Kidney (tissue), 13 donors: ENCODE measurements at regions not wholly inside any gene's neighbourhood (a gene's known extent, or its start where the extent isn't known, plus 50 kb on each side); places are given as distances from the start of the nearest gene placed in this dataset.

ENCODE experiments used
- DNase-seq, 5 donors: peaks; one replicate each; pipeline ENCODE4 v3.0.0-alpha.2; 2013 to 2020
- FAIRE-seq: peaks from 2 replicates; lab custom pipeline; 2012; peaks lifted over from hg19 to GRCh38; lab: Jason Lieb, UNC
- H3K27ac ChIP-seq, 2 donors: one replicate each; pipeline ENCODE4 v1.7.0; 2013; ENCODE audit warnings: low read depth in 2 of 2, low read length in 2 of 2, inconsistent platforms in 1 of 2
- H3K27me3 ChIP-seq: one replicate; pipeline ENCODE4 v1.7.1; 2013; ENCODE audit warnings: low read length, inconsistent platforms; ENCODE audit not compliant: control insufficient read depth, insufficient read depth
- H3K36me3 ChIP-seq, 3 donors: one replicate each; pipeline versions ENCODE4 v1.7.0 to v1.7.1; 2013; ENCODE audit warnings: low read length in 3 of 3, control low read depth in 1 of 3, inconsistent platforms in 1 of 3; ENCODE audit not compliant: insufficient read depth in 3 of 3, control insufficient read depth in 2 of 3
- H3K4me1 ChIP-seq, 3 donors: one replicate each; pipeline versions ENCODE4 v1.7.0 to v1.7.1; 2013; ENCODE audit warnings: low read length in 3 of 3, inconsistent platforms in 1 of 3, low read depth in 1 of 3; ENCODE audit not compliant: control insufficient read depth in 2 of 3, insufficient read depth in 2 of 3
- H3K4me3 ChIP-seq, 3 donors: one replicate each; pipeline versions ENCODE4 v1.7.0 to v1.8.1; 2013; ENCODE audit warnings: low read length in 3 of 3, control low read depth in 1 of 3, inconsistent platforms in 1 of 3
- H3K9ac ChIP-seq, 3 donors: one replicate each; pipeline versions ENCODE4 v1.7.0 to v1.7.1; 2013; ENCODE audit warnings: low read length in 3 of 3, control low read depth in 1 of 3, inconsistent platforms in 1 of 3
- H3K9me3 ChIP-seq, 3 donors: one replicate each; pipeline versions ENCODE4 v1.7.0 to v1.7.1; 2013; ENCODE audit warnings: low read length in 3 of 3, control low read depth in 1 of 3, inconsistent platforms in 1 of 3; ENCODE audit not compliant: control insufficient read depth in 2 of 3, insufficient read depth in 1 of 3
- intact Hi-C: fragments of 100-400 bp; cut with DNase I; formaldehyde crosslinking; loops from one replicate; pipeline ENCODE4 v1.11.1; 2022
- TF ChIP-seq, protein P1 (sequence below): IDR thresholded peaks from 3 replicates; pipeline ENCODE4 v1.5.1; 2012; ENCODE audit warnings: mild to moderate bottlenecking, moderate library complexity, borderline replicate concordance; ENCODE audit not compliant: insufficient read depth; ENCODE audit errors: extremely low read depth
- donor health status: control.
- donor health status: control.
- donor health status: control.
- donor health status: control.
- donor health status: control.
- donor health status: DM: yes; HTN: yes; CAD: no.
- donor health status: Normal renal cell carcinoma (clear cell type).

DNA sequence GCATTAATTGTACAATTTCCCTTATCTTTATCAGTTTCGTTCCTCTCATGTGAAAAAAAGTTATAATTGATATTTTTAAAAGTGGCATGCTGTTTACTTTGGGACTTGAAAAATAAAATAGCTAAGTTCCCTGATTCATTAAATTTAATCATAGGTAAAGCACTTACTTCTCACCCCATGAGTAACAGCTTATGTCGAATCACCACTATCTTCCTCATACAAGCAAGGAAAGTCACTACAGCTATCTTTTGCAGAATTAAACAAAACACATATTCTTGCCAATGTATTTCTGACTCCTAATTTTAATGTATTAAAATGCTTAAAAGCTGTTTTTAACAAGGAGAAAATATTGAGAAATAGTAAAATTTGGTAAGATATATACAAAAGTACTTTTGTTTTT lies 832.4 kb upstream of the PCDH10 start:
- H3K9ac ChIP-seq, result no peak overlapping the region
- TF ChIP-seq, protein P1, sequence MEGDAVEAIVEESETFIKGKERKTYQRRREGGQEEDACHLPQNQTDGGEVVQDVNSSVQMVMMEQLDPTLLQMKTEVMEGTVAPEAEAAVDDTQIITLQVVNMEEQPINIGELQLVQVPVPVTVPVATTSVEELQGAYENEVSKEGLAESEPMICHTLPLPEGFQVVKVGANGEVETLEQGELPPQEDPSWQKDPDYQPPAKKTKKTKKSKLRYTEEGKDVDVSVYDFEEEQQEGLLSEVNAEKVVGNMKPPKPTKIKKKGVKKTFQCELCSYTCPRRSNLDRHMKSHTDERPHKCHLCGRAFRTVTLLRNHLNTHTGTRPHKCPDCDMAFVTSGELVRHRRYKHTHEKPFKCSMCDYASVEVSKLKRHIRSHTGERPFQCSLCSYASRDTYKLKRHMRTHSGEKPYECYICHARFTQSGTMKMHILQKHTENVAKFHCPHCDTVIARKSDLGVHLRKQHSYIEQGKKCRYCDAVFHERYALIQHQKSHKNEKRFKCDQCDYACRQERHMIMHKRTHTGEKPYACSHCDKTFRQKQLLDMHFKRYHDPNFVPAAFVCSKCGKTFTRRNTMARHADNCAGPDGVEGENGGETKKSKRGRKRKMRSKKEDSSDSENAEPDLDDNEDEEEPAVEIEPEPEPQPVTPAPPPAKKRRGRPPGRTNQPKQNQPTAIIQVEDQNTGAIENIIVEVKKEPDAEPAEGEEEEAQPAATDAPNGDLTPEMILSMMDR, result no peak
- intact Hi-C loops, result no loop called here
- H3K36me3 ChIP-seq, result no peaks in the 10 kb centered on the region
- H3K27ac ChIP-seq, result no peak overlapping the region
- no peak overlapping the region for H3K4me3 ChIP-seq
- H3K4me1 ChIP-seq, result no peaks in the 10 kb centered on the region
- no peak for DNase-seq
- H3K9me3 ChIP-seq, result no peaks in the 10 kb centered on the region
- H3K27me3 ChIP-seq, result no peaks in the 10 kb centered on the region
- FAIRE-seq, result no peak

DNA sequence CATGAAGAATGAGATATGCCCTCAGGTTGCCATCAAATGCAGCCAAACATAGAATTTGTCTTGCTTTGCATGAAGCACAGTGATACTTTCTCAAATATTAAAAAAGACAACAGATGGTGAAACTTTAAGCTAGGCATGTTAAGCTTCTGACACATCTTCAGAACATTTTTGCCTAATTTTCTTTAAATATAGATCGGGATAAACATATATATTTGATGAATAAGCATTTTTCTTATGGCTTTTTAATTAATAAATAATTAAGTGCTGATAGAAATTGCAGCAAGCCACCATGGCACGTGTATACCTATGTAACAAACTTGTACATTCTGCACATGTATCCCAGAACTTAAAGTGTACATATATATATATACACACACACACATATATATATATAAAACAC lies 831.2 kb upstream of the PCDH10 start:
- FAIRE-seq, result no peak
- H3K4me1 ChIP-seq, result no peaks in the 10 kb centered on the region
- H3K9me3 ChIP-seq, result no peaks in the 10 kb centered on the region
- intact Hi-C loops, result no loop called here
- no peaks in the 10 kb centered on the region for H3K27me3 ChIP-seq
- no peak for DNase-seq
- TF ChIP-seq, protein P1, result no peak
- H3K36me3 ChIP-seq, result no peaks in the 10 kb centered on the region
- H3K27ac ChIP-seq, result no peak overlapping the region
- H3K9ac ChIP-seq, result no peak overlapping the region
- H3K4me3 ChIP-seq, result no peak overlapping the region

DNA sequence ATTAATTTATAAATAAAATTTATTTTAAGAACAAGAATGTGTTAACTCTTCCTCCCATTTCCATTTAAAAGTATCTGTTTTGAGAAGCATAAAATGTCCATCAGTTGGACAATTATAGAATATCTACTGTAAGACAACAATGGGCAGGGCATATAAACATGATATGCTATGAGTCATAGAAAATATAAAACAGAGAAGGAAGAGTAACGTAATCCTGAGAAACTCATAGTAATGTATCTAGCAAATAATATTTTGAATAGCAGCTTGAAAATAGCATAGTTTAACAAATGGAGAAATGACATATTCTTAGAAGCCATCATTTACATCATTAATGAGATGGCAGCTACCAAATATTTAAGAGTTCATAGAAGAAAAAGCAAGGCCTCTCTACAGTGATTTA lies 820.3 kb upstream of the PCDH10 start:
- H3K27me3 ChIP-seq, result no peaks in the 10 kb centered on the region
- intact Hi-C loops, result no loop called here
- H3K4me3 ChIP-seq, result no peak overlapping the region
- TF ChIP-seq, protein P1, result no peak
- no peaks in the 10 kb centered on the region for H3K4me1 ChIP-seq
- H3K9ac ChIP-seq, result no peak overlapping the region
- DNase-seq (no peak), FAIRE-seq (no peak)
- H3K9me3 ChIP-seq, result no peaks in the 10 kb centered on the region
- no peaks in the 10 kb centered on the region for H3K36me3 ChIP-seq
- no peak overlapping the region for H3K27ac ChIP-seq

DNA sequence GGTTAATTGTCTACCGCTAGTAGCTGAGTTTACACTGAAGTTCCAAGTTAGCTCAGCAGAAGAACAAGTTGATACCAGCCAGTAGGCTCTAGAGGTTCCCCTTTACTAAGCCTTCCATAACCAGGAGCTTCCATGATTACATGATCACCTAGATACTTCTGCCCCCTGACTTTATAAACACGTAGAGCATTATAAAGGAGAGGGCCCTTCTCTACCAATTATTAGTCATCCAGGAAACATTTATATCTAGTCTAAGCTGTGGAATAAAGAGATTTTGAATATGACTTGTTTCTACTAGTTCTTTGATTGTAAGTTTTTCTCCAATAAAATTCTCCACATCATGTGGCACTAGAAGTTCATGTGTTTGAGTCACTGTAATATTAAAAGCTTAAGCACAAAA lies 818.1 kb upstream of the PCDH10 start:
- TF ChIP-seq, protein P1, result no peak
- Histone ChIP-seq H3K27me3 (no peaks in the 10 kb centered on the region), H3K4me1 (no peaks in the 10 kb centered on the region), H3K9ac (no peak overlapping the region), H3K9me3 (no peaks in the 10 kb centered on the region), H3K27ac (no peak overlapping the region), H3K36me3 (no peaks in the 10 kb centered on the region), H3K4me3 (no peak overlapping the region)
- FAIRE-seq, result no peak
- no peak for DNase-seq
- intact Hi-C loops, result no loop called here
